K562 (cell line): ENCODE measurements at regions not wholly inside any gene's neighbourhood (a gene's known extent, or its start where the extent isn't known, plus 50 kb on each side); places are given as distances from the start of the nearest gene placed in this dataset.

Experiments used
- ATAC-seq: fragments of 200-7000 bp; cut with Tn5 transposase; 3 replicates; pipeline ENCODE4 v1.9.1; 2020; ENCODE audit warnings: moderate library complexity
- BruUV-seq: library from RNA; stranded (reverse); fragments of 400-500 nt; replicated peaks from 2 replicates; lab custom pipeline; 2021; lab: Mats Ljungman, UMichigan
- CTCF ChIA-PET: fragments of 300-600 bp; formaldehyde crosslinking; extraction: SDS; loops from one replicate; lab custom pipeline; 2021; ENCODE audit warnings: low intra/inter-chr PET ratio; lab: Yijun Ruan, JAX
- POLR2A ChIA-PET: fragments of 300-600, 350-650 bp; sonication (Branson Sonifier 250); formaldehyde crosslinking; extraction: SDS; loops from one replicate; lab custom pipeline; 2021; ENCODE audit warnings: antibody characterized with exemption, inconsistent platforms; lab: Yijun Ruan, JAX
- DNase-seq, 4 experiments: peaks; one replicate each; pipeline versions ENCODE4 v3.0.0 to v3.0.0-alpha.2; 2011 to 2018; ENCODE audit warnings: low spot score in 3 of 4, mixed read lengths in 3 of 4; ENCODE audit errors: extremely low read depth in 1 of 4
- FAIRE-seq: peaks from 2 replicates; lab custom pipeline; 2011; peaks lifted over from hg19 to GRCh38; lab: Jason Lieb, UNC
- H2AFZ ChIP-seq: 2 replicates; pipeline ENCODE4 v1.6.0; 2011; ENCODE audit warnings: low read depth, low read length, control low read depth, inconsistent platforms
- H3K27ac ChIP-seq: fragments of 200-600 bp; 3 replicates; pipeline ENCODE4 v1.8.0; 2011; ENCODE audit warnings: low read depth, mild to moderate bottlenecking, control low read depth, inconsistent platforms, low read length, moderate library complexity, mixed read lengths; ENCODE audit errors: extremely low read depth
- H3K27me3 ChIP-seq, 2 experiments: fragments of 300-600 bp in 1 of 2; 2 replicates in 1 of 2; 3 replicates in 1 of 2; pipeline versions ENCODE4 v1.6.0 to v1.8.0; 2011; ENCODE audit warnings: inconsistent platforms in 2 of 2, low read length in 2 of 2, mild to moderate bottlenecking in 1 of 2, mixed read lengths in 1 of 2, moderate library complexity in 1 of 2; ENCODE audit not compliant: control insufficient read depth in 2 of 2, insufficient read depth in 2 of 2
- H3K36me3 ChIP-seq: fragments of 300-600 bp; 3 replicates; pipeline ENCODE4 v1.8.0; 2011; ENCODE audit warnings: mild to moderate bottlenecking, low read length, inconsistent platforms; ENCODE audit not compliant: control insufficient read depth, insufficient read depth
- H3K4me1 ChIP-seq, 2 experiments: fragments of 200-600 bp in 1 of 2; replicated peaks in 1 of 2; 2 replicates in 1 of 2; 3 replicates in 1 of 2; pipeline versions ENCODE4 v1.5.1 to v1.8.0; 2011; ENCODE audit warnings: inconsistent platforms in 2 of 2, low read length in 2 of 2, mild to moderate bottlenecking in 1 of 2, mixed read lengths in 1 of 2, moderate library complexity in 1 of 2; ENCODE audit not compliant: control insufficient read depth in 2 of 2, insufficient read depth in 2 of 2
- H3K4me2 ChIP-seq: 2 replicates; pipeline ENCODE4 v1.6.1; 2011; ENCODE audit warnings: low read length, control low read depth, inconsistent platforms, mixed read lengths; ENCODE audit not compliant: insufficient read depth
- H3K4me3 ChIP-seq: fragments of 200-600 bp; sonication (generic), shearing (Covaris generic); 2 replicates; pipeline ENCODE4 v1.5.1; 2016; ENCODE audit warnings: control low read depth, inconsistent platforms
- H3K79me2 ChIP-seq: fragments of 200-600 bp; 3 replicates; pipeline ENCODE4 v1.8.0; 2011; ENCODE audit warnings: low read length, inconsistent platforms; ENCODE audit not compliant: control insufficient read depth, insufficient read depth
- H3K9ac ChIP-seq, 2 experiments: 2 replicates each; pipeline versions ENCODE4 v1.6.0 to v1.6.1; 2011; ENCODE audit warnings: low read depth in 2 of 2, low read length in 2 of 2, control low read depth in 1 of 2, inconsistent platforms in 1 of 2, mild to moderate bottlenecking in 1 of 2, mixed read lengths in 1 of 2; ENCODE audit not compliant: insufficient read depth in 1 of 2
- H3K9me1 ChIP-seq: one replicate; pipeline ENCODE4 v1.6.0; 2011; ENCODE audit warnings: inconsistent platforms, mild to moderate bottlenecking, low read length, moderate library complexity; ENCODE audit not compliant: control insufficient read depth, insufficient read depth
- H3K9me3 ChIP-seq: replicated peaks from 2 replicates; pipeline ENCODE4 v1.5.1; 2011; ENCODE audit warnings: low read depth, low read length, inconsistent platforms; ENCODE audit not compliant: control insufficient read depth, insufficient read depth
- H4K20me1 ChIP-seq: replicated peaks from 2 replicates; pipeline ENCODE4 v1.6.1; 2011; ENCODE audit warnings: low read length, inconsistent platforms, mixed read lengths; ENCODE audit not compliant: control insufficient read depth, insufficient read depth
- ATF2 ChIP-seq: sonication (generic); formaldehyde crosslinking; IDR thresholded peaks from 2 replicates; pipeline ENCODE4 v1.8.1; 2022; ENCODE audit warnings: missing genetic modification reagents
- FOXK1 ChIP-seq: sonication (generic); formaldehyde crosslinking; IDR thresholded peaks from 2 replicates; pipeline ENCODE4 v1.8.0; 2022; ENCODE audit warnings: missing genetic modification reagents, mild to moderate bottlenecking, borderline replicate concordance
- KDM2B ChIP-seq: fragments of 250-450 bp; sonication (Bioruptor Pico); IDR thresholded peaks from 2 replicates; pipeline ENCODE4 v1.8.0; 2021; ENCODE audit warnings: mild to moderate bottlenecking, moderate library complexity
- MCM7 ChIP-seq, 2 experiments: fragments of 450-650 bp; IDR thresholded peaks; 2 replicates each; pipeline ENCODE4 v1.6.1; 2016 to 2018
- RBM25 ChIP-seq: fragments of 200-400 bp; formaldehyde crosslinking; IDR thresholded peaks from 2 replicates; pipeline ENCODE4 v1.6.1; 2018; ENCODE audit warnings: low read length, low read depth, moderate library complexity; ENCODE audit not compliant: severe bottlenecking
- TEAD1 ChIP-seq, 2 experiments: fragments of 450-650 bp in 1 of 2; sonication (generic) in 1 of 2; formaldehyde crosslinking; IDR thresholded peaks; 2 replicates each; pipeline versions ENCODE4 v1.4.0 to v1.8.0; 2020 to 2022; ENCODE audit warnings: mild to moderate bottlenecking in 2 of 2, missing genetic modification reagents in 1 of 2
- TRIM25 ChIP-seq: fragments of 450-650 bp; IDR thresholded peaks from 2 replicates; pipeline ENCODE4 v1.7.0; 2016; ENCODE audit warnings: borderline replicate concordance
- U2AF1 ChIP-seq: fragments of 200-400 bp; formaldehyde crosslinking; optimal IDR thresholded peaks from 2 replicates; pipeline ENCODE3; 2017; ENCODE audit warnings: mild to moderate bottlenecking, low read depth, low read length, moderate library complexity
- ZSCAN29 ChIP-seq: fragments of 450-650 bp; IDR thresholded peaks from 2 replicates; pipeline ENCODE4 v1.6.1; 2017
- WGBS: fragments of 100-300 bp; shearing (Covaris generic); methylation state at CpG from one replicate; pipeline ENCODE4 v1.1.6; 2016; ENCODE audit warnings: low coverage, mixed read lengths; ENCODE audit not compliant: insufficient coverage; ENCODE audit errors: missing lambda C conversion rate; 5-methylcytosine and 5-hydroxymethylcytosine counted together
- in situ Hi-C: fragments of 300-500 bp; cut with MboI; formaldehyde crosslinking; loops from 4 replicates; pipeline ENCODE4 v1.15.0; 2018; ENCODE audit warnings: inconsistent platforms, mixed read lengths
- intact Hi-C: fragments of 100-400 bp; cut with micrococcal nuclease; formaldehyde crosslinking; loops from 2 replicates; pipeline ENCODE4 v1.14.2; 2022

GRCh38 chr2:16325016-16325975 lies 340.3 kb downstream of the CYRIA start:
- no peaks in the 10 kb centered on the region for H3K36me3 ChIP-seq
- 1% methylated on average over 12 of the region's 14 CpGs for WGBS
- H3K27me3 ChIP-seq, result peaks cover 0 to 24% of the 10 kb centered on the region in 2 experiments; a peak in 2 of 5 replicates
- no peak for TF ChIP-seq U2AF1
- no peak for TF ChIP-seq RBM25
- no peak for TF ChIP-seq TEAD1 (CRISPR knock-in tag; IDR thresholded peaks at IDR 0.05)
- TF ChIP-seq FOXK1 (CRISPR knock-in tag), result no peak
- no peak for TF ChIP-seq KDM2B
- TF ChIP-seq MCM7 (IDR thresholded peaks at IDR 0.05), result no peak
- no peak for TF ChIP-seq ZSCAN29
- no peak for TF ChIP-seq ATF2
- no peak for TF ChIP-seq TRIM25
- POLR2A ChIA-PET, result no interaction called here
- no peak overlapping the region for H3K4me3 ChIP-seq
- intact Hi-C loops (no loop called here), in situ Hi-C loops (no loop called here)
- H2AFZ ChIP-seq, result no peak overlapping the region
- no peak for FAIRE-seq
- BruUV-seq, result no TSS peak
- no peak for DNase-seq
- no peak overlapping the region for H3K9ac ChIP-seq
- no peak for ATAC-seq
- peaks cover 4% of the 10 kb centered on the region for H3K9me1 ChIP-seq
- no peak overlapping the region for H3K4me2 ChIP-seq
- no peak overlapping the region for H3K27ac ChIP-seq
- CTCF ChIA-PET, result no interaction called here
- no peaks in the 10 kb centered on the region for H3K9me3 ChIP-seq
- H3K79me2 ChIP-seq, result no peaks in the 10 kb centered on the region
- no peaks in the 10 kb centered on the region for H3K4me1 ChIP-seq
- 0 out of 2 replicates have a peak, but pooled peaks cover 3% of the 10 kb centered on the region for H4K20me1 ChIP-seq
